Stimulated activated CD4-positive, alpha-beta T cell treated with anti-CD3 and anti-CD28 coated beads, Interleukin-4, amount 100 ng/mL, for 4 hours (primary cell): ENCODE measurements at regions not wholly inside any gene's neighbourhood (a gene's known extent, or its start where the extent isn't known, plus 50 kb on each side); places are given as distances from the start of the nearest gene placed in this dataset.

Experiments used
- DNase-seq, 2 experiments: peaks; one replicate each; pipeline ENCODE4 v3.0.0-alpha.2; 2020

- DNase-seq = no peak
These were observed 762.5 kb downstream of the LIG4 start for GRCh38 chr13:107452833-107453232.

GRCh38 chr13:107450931-107451330, 764.4 kb downstream of the LIG4 start:
- DNase-seq = no peak

GRCh38 chr13:107450431-107450830, 764.9 kb downstream of the LIG4 start:
- DNase-seq = no peak

GRCh38 chr13:107447591-107447990, 767.7 kb downstream of the LIG4 start:
- DNase-seq = no peak

- DNase-seq = no peak
These were observed 774.1 kb downstream of the LIG4 start for GRCh38 chr13:107441279-107441678.

GRCh38 chr13:107438251-107438650, 777.1 kb downstream of the LIG4 start:
- DNase-seq = no peak

- no peak for DNase-seq
These were observed 781.0 kb downstream of the LIG4 start for GRCh38 chr13:107434347-107434746.

- DNase-seq = no peak
These were observed 787.8 kb downstream of the LIG4 start for GRCh38 chr13:107427536-107427935.

GRCh38 chr13:107422421-107422820, 792.9 kb downstream of the LIG4 start:
- no peak for DNase-seq

- DNase-seq = no peak
These were observed 793.4 kb downstream of the LIG4 start for GRCh38 chr13:107421951-107422350.

- DNase-seq = no peak
These were observed 794.3 kb downstream of the LIG4 start for GRCh38 chr13:107421028-107421427.

- DNase-seq = no peak
These were observed 802.3 kb downstream of the LIG4 start for GRCh38 chr13:107413005-107413404.

GRCh38 chr13:107407074-107407473, 808.3 kb downstream of the LIG4 start:
- no peak for DNase-seq

- DNase-seq = no peak
These were observed 819.2 kb downstream of the LIG4 start for GRCh38 chr13:107395927-107396662.

GRCh38 chr13:107392205-107392604, 823.1 kb downstream of the LIG4 start:
- DNase-seq = no peak

- no peak for DNase-seq
These were observed 819.6 kb upstream of the ARGLU1 start for GRCh38 chr13:107387525-107387924.

GRCh38 chr13:107379407-107380155, 811.6 kb upstream of the ARGLU1 start:
- no peak for DNase-seq

- no peak for DNase-seq
These were observed 808.6 kb upstream of the ARGLU1 start for GRCh38 chr13:107376341-107377125.

- DNase-seq = no peak
These were observed 807.9 kb upstream of the ARGLU1 start for GRCh38 chr13:107375701-107376340.

GRCh38 chr13:107374038-107374437, 806.1 kb upstream of the ARGLU1 start:
- DNase-seq = no peak

- no peak for DNase-seq
These were observed 805.6 kb upstream of the ARGLU1 start for GRCh38 chr13:107373551-107373950.

- no peak for DNase-seq
These were observed 802.3 kb upstream of the ARGLU1 start for GRCh38 chr13:107370015-107370785.
